Gastrocnemius medialis (tissue), 4 donors: ENCODE measurements at regions not wholly inside any gene's neighbourhood (a gene's known extent, or its start where the extent isn't known, plus 50 kb on each side); places are given as distances from the start of the nearest gene placed in this dataset.

Experiments used
- POLR2A ChIP-seq, 2 donors: fragments of 450-650 bp; IDR thresholded peaks; one replicate each; pipeline ENCODE4 v1.6.1; 2017; ENCODE audit warnings: antibody characterized with exemption in 2 of 2, mild to moderate bottlenecking in 2 of 2, moderate library complexity in 2 of 2
- TF ChIP-seq, protein P1 (sequence below), 5 experiments: fragments of 450-650 bp in 3 of 5; fragments of 200-600 bp in 2 of 5; sonication (generic) in 2 of 5; IDR thresholded peaks in 4 of 5; conservative IDR thresholded peaks in 1 of 5; 1 replicate in 4 of 5; 2 replicates in 1 of 5; pipeline ENCODE4 v1.5.1; 2016 to 2019; ENCODE audit warnings: antibody characterized with exemption in 5 of 5, mild to moderate bottlenecking in 3 of 5, moderate library complexity in 3 of 5

DNA sequence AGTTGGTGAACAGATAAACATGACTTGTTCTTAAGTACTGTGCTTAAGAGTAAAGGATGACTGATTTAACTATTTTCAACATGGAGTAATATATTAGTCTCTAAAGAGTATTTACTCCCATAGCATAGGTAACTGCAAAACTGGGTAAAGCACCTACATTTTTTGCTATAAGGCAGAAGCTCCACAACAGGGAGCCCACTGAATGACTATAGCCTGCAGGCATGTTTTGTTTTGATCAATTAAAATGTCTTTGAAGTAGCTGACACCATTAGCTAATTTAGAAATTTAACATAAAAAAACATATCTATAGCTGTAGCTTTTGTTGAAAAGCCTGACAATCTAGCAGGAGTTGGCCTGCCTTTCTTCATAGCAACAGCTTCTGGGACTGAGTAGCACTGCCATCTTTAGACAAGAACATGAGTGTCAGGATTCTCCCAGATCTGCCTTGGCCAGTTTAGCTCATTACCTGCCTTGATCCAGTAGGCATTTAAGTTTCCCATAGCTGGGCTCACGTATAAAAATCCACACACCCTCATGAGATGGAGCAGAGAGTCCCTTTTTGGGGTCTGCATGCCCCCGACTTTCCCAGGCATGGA, 1935.1 kb upstream of the PIK3C3 start:
- TF ChIP-seq, protein P1, sequence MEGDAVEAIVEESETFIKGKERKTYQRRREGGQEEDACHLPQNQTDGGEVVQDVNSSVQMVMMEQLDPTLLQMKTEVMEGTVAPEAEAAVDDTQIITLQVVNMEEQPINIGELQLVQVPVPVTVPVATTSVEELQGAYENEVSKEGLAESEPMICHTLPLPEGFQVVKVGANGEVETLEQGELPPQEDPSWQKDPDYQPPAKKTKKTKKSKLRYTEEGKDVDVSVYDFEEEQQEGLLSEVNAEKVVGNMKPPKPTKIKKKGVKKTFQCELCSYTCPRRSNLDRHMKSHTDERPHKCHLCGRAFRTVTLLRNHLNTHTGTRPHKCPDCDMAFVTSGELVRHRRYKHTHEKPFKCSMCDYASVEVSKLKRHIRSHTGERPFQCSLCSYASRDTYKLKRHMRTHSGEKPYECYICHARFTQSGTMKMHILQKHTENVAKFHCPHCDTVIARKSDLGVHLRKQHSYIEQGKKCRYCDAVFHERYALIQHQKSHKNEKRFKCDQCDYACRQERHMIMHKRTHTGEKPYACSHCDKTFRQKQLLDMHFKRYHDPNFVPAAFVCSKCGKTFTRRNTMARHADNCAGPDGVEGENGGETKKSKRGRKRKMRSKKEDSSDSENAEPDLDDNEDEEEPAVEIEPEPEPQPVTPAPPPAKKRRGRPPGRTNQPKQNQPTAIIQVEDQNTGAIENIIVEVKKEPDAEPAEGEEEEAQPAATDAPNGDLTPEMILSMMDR (IDR thresholded peaks at IDR 0.05 in 4 of 5, conservative IDR thresholded peaks at IDR 0.05 in 1 of 5), result no peak
- no peak for TF ChIP-seq POLR2A (IDR thresholded peaks at IDR 0.05)
